AG08396 (cell line): ENCODE measurements at regions not wholly inside any gene's neighbourhood (a gene's known extent, or its start where the extent isn't known, plus 50 kb on each side); places are given as distances from the start of the nearest gene placed in this dataset.
"Not testable (repeated sequence)": the region's sequence is repeated elsewhere in the genome, so short reads cannot be mapped to it uniquely, and the experiment has no call there.

Experiments
- DNase-seq: peaks from one replicate; pipeline ENCODE4 v3.0.0; 2012; ENCODE audit warnings: low spot score, mixed read lengths

GRCh38 chr2:395886-396285 is 108.0 kb upstream of the ALKAL2 start:
- DNase-seq = no peak

GRCh38 chr2:393711-394696 is 106.1 kb upstream of the ALKAL2 start:
- no peak for DNase-seq

- DNase-seq = no peak
These were observed 105.0 kb upstream of the ALKAL2 start for GRCh38 chr2:392926-393280.

GRCh38 chr2:392181-392925 is 104.5 kb upstream of the ALKAL2 start:
- DNase-seq = no peak

- DNase-seq = no peak
These were observed 103.8 kb upstream of the ALKAL2 start for GRCh38 chr2:391696-392095.

GRCh38 chr2:390959-391358 is 103.1 kb upstream of the ALKAL2 start:
- DNase-seq = no peak

- not testable (repeated sequence) for DNase-seq
These were observed 102.1 kb upstream of the ALKAL2 start for GRCh38 chr2:389985-390384.

GRCh38 chr2:388752-389151 is 100.9 kb upstream of the ALKAL2 start:
- not testable (repeated sequence) for DNase-seq

- DNase-seq = no peak
These were observed 100.1 kb upstream of the ALKAL2 start for GRCh38 chr2:387980-388421.

GRCh38 chr2:386406-387103 is 98.7 kb upstream of the ALKAL2 start:
- DNase-seq = no peak

GRCh38 chr2:385785-386184 is 97.9 kb upstream of the ALKAL2 start:
- no peak for DNase-seq

- DNase-seq = no peak
These were observed 97.2 kb upstream of the ALKAL2 start for GRCh38 chr2:385061-385460.

- DNase-seq = no peak
These were observed 96.0 kb upstream of the ALKAL2 start for GRCh38 chr2:383888-384287.

- no peak for DNase-seq
These were observed 95.3 kb upstream of the ALKAL2 start for GRCh38 chr2:383178-383577.

- DNase-seq = no peak
These were observed 94.8 kb upstream of the ALKAL2 start for GRCh38 chr2:382728-383022.

GRCh38 chr2:381941-382727 is 94.2 kb upstream of the ALKAL2 start:
- no peak for DNase-seq

GRCh38 chr2:381181-381580 is 93.3 kb upstream of the ALKAL2 start:
- no peak for DNase-seq

- DNase-seq = no peak
These were observed 92.9 kb upstream of the ALKAL2 start for GRCh38 chr2:380772-381171.

- no peak for DNase-seq
These were observed 92.3 kb upstream of the ALKAL2 start for GRCh38 chr2:380221-380620.

GRCh38 chr2:379778-380177 is 91.9 kb upstream of the ALKAL2 start:
- DNase-seq = no peak

- no peak for DNase-seq
These were observed 90.5 kb upstream of the ALKAL2 start for GRCh38 chr2:378364-378763.

GRCh38 chr2:377414-377813 is 89.5 kb upstream of the ALKAL2 start:
- no peak for DNase-seq
